ENCODE measurements at regions not wholly inside any gene's neighbourhood (a gene's known extent, or its start where the extent isn't known, plus 50 kb on each side); places are given as distances from the start of the nearest gene placed in this dataset.

GRCh38 chrY:13611965-13612364, 91.7 kb upstream of the TMSB4Y start:
- TF ChIP-seq CTCF (IDR thresholded peaks at IDR 0.05; ENCODE audit: borderline replicate concordance, extremely low read depth, low read length, poor library complexity, severe bottlenecking) (no peak), EZH2 (IDR thresholded peaks at IDR 0.05; ENCODE audit: borderline replicate concordance, low read depth, low read length, severe bottlenecking) (no peak)

Data from DND-41 (cell line).